Mononuclear cell (primary cell): ENCODE measurements at regions not wholly inside any gene's neighbourhood (a gene's known extent, or its start where the extent isn't known, plus 50 kb on each side); places are given as distances from the start of the nearest gene placed in this dataset.

Experiments used
- H3K27me3 ChIP-seq: 2 replicates; pipeline ENCODE4 v1.6.0; 2011; ENCODE audit warnings: low read length, control low read depth; ENCODE audit not compliant: insufficient read depth
- H3K4me1 ChIP-seq: 2 replicates; pipeline ENCODE4 v1.5.1; 2011; ENCODE audit warnings: mild to moderate bottlenecking, low read length, control low read depth; ENCODE audit not compliant: insufficient read depth
- H3K4me3 ChIP-seq: 2 replicates; pipeline ENCODE4 v1.5.1; 2011; ENCODE audit warnings: mild to moderate bottlenecking, low read length, moderate library complexity
- H3K9me3 ChIP-seq: 2 replicates; pipeline ENCODE4 v1.5.1; 2011; ENCODE audit warnings: low read depth, mild to moderate bottlenecking, control low read depth, low read length

DNA sequence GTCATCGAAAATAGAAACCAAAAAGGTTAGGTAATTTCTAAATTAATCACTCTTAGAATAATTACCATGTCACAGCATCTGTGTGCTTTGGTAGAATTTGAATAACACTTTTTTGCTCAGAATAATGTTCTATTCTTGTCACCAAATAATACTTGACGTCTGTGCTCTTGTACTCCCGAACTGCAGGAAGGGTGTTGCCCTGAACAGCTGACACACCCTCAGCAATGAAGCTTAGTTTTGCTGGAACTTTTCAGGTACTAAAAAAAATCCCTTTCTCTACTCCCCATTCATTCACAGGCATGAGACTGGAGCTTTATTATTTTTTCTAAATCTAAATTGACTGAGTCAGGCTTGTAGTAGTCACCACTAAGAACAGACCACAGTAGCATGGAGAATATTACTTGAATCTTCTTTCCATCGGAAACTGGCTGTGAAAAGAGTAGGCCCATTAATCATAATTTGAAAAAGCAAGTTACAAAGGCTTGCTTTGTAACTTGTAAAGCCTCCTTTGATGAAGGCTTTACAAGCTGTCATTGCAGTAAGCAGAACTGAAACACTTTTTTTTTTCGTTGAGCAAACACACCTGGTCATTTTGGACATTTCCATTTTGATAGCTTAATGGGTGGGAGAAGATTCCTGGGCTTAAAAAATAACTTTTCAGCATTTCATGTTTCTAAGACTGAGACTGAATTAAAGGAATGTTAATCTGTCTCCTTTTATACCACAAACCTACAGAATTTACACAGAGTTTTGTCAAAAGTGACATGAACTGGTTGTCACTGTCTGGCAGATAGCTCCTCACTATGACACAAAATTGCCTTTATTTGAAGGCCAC, 70.3 kb upstream of the PELI1 start:
- Histone ChIP-seq H3K4me1 (peaks cover 55% of the 10 kb centered on the region), H3K4me3 (no peak overlapping the region), H3K27me3 (no peaks in the 10 kb centered on the region), H3K9me3 (no peaks in the 10 kb centered on the region)

DNA sequence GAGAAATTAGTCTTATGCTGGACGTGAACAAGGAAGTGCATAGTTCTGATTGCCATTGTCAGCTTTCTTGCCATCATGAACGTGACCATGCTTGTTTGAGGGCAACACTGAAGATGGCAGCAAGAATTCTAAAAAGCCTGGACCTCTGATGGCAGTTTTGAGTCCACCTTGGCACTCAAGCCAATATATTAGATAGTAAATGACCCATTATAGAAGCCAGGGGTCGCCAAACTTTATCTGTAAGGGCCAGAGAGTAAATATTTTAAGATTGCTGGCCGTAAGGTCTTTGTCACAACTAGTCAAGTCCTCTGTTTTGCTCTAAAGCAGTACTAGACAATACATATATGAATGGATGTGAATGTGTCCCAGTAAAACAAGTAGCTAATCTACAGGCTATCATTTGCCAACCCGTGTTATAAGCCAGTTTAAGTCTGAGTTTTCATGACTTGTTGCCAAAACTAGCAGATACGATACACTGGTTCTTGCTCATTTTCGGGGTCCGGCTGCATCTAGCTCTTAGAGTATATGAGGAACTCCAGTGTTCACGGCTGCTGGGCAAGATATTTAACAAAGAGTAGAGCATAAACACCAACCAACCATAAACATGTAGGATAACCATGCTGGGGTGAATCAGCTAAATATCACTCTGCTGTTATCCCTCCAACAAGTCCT, 73.1 kb upstream of the PELI1 start:
- H3K9me3 ChIP-seq, result no peaks in the 10 kb centered on the region
- H3K4me1 ChIP-seq, result peaks cover 62% of the 10 kb centered on the region
- no peaks in the 10 kb centered on the region for H3K27me3 ChIP-seq
- H3K4me3 ChIP-seq, result no peak overlapping the region

DNA sequence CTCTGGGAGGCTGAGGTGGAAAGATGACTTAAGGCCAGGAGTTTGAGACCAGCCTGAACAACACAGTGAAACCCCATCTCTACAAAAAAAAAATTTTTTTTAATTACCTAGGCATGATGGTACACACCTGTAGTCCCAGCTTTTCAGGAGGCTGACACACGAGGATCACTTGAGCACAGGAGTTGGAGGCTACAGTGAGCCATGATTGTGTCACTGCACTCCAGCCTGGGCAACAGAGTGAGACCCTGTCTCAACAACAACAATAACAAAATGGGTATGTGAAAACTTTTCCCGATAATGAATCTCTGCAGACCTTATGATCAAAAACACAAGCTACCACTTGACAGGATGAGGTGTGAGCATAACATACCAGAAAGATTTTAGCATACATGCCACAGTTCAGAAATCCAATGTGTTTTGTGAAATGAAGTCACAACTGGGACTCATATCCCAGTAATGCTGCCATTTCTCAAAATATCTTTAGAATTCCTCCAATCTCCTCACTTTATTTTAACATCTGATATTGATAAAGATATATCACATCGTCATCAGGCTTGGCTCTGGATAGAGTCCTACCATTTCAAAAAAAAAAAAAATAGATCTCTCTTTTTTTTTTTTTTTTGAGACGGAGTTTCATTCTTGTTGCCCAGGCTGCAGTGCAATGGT, 74.0 kb upstream of the PELI1 start:
- peaks cover 62% of the 10 kb centered on the region for H3K4me1 ChIP-seq
- no peaks in the 10 kb centered on the region for H3K27me3 ChIP-seq
- no peak overlapping the region for H3K4me3 ChIP-seq
- H3K9me3 ChIP-seq, result no peaks in the 10 kb centered on the region

DNA sequence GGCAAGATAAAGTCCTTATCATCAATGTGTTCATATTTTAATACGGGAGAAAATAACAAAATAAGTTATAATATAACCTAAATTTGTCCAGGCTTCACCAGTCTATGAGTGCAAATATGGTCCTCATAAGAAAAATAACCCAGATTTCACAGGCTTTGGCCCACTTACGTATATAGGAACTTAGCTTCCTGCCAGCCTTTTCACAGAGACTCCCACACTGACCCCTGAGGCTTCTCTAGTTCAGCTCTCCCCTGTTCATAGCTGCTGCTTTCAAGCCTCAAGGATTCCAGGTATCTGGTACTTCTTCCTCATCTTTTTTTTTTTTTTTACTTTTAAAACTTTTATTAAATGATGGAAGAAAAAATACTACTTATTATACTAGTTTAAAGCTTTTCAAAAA, 74.9 kb upstream of the PELI1 start:
- peaks cover 64% of the 10 kb centered on the region for H3K4me1 ChIP-seq
- H3K9me3 ChIP-seq, result no peaks in the 10 kb centered on the region
- no peak overlapping the region for H3K4me3 ChIP-seq
- H3K27me3 ChIP-seq, result no peaks in the 10 kb centered on the region

DNA sequence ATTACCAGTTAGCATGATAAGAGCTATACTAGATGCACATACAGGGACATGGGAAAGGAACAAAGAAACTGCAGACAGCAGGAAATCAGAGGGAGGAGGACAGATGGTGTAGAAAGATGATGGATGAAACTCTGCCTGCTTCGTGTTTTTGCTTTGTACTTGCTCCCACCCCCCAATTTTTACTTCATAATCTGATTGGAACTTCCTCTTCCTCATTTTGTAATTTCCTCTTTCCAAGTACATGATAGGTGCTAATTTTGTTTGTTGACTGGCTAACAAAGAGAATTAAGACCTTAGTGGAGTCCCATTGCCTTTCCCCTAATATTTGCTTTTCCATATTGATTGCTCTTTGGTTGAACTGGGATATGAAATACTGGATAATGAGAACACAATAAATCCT, 76.0 kb upstream of the PELI1 start:
- H3K27me3 ChIP-seq, result no peaks in the 10 kb centered on the region
- no peak overlapping the region for H3K4me3 ChIP-seq
- H3K9me3 ChIP-seq, result no peaks in the 10 kb centered on the region
- peaks cover 58% of the 10 kb centered on the region for H3K4me1 ChIP-seq

DNA sequence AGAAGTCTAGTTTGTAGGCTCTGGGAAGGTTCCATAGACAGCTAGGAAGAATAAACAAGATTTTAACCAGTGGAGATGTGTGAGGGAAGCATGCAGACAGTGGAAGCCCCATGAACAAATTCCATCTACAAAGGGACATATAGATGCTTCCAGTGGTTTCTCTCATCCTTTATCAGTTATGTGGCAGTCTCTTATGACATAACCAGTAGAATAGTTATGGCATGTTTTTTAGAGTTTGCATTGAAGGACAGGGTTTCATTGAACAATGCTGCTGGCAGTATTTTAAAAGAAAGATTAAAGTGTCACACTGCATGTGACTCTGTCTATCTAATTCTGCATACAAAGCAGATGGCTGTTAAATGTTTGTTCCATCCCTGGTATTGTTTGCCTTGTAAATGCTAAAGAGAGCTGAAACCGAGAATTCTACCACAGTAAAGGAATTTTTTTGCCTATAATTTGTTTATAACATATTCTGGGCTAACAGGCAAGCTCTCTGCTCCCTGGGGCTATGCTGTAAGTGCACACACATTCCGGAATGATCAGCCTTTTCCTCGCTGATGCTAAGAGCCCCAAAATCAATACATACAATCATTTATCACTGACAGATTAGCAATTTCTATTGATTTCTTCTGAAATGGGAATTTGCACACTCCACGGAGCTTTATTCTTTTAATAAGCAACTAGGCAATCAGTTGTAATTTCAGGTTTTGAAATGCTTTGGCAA, 76.8 kb upstream of the PELI1 start:
- Histone ChIP-seq H3K4me3 (no peak overlapping the region), H3K4me1 (peaks cover 58% of the 10 kb centered on the region), H3K9me3 (no peaks in the 10 kb centered on the region), H3K27me3 (no peaks in the 10 kb centered on the region)

DNA sequence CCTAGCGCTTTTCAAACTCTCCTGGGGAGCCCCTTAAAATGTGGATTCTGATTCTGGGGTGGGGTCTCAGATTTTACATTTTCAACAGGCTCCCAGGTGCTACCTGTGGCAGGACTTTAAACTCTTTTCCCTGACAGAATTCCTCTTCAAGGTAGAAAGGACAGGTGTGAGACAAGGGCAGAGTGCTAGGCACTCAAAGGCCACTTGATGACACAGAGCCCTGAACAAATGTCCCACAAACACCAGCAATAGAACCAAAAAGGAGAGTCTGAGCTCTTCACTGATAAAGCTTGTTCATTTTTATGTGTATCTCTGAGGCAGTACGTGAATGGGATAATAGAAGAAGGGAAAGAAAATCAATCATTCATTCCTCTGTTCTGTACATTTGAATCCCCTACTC, 77.7 kb upstream of the PELI1 start:
- Histone ChIP-seq H3K27me3 (no peaks in the 10 kb centered on the region), H3K4me1 (peaks cover 58% of the 10 kb centered on the region), H3K4me3 (no peak overlapping the region), H3K9me3 (no peaks in the 10 kb centered on the region)

DNA sequence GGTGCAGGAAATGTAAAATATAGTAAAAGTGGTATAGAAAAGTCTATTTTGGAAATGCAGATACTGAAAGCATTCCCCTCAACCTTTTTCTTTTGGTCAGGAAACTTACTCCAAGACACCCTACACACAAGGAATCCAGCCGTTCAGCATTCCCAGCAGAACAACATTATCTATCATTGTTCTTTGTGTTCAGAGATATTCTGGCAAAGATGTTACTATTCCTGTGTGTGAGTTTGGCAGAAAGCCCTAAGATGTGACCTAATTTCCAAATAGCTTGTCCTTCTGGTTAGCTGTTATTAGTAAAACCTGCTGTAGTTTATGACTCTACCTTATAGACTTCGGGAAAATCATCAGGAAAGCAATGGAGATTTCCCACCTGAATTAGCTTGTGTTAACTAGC, 78.1 kb upstream of the PELI1 start:
- H3K27me3 ChIP-seq, result no peaks in the 10 kb centered on the region
- H3K4me1 ChIP-seq, result peaks cover 58% of the 10 kb centered on the region
- no peaks in the 10 kb centered on the region for H3K9me3 ChIP-seq
- H3K4me3 ChIP-seq, result no peak overlapping the region

DNA sequence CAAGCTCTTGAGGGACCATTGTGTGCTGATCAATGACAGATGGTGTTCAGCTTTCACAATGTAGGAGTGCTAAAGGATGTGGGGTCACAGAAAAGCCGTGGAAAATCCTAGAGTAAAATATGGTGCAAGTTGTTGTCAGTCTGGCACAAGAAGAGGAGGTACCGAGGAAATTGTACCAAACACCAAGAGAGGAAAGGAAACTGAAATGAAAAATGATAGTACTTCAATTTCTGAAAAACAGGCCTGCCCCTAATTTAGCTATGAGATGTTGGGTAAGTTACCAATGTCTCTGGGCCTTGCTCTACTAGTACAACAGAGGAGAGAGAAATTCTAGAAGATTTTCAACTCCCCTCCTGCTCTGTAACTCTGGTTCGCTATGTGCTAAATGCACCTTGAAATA, 78.8 kb upstream of the PELI1 start:
- no peak overlapping the region for H3K4me3 ChIP-seq
- no peaks in the 10 kb centered on the region for H3K9me3 ChIP-seq
- H3K4me1 ChIP-seq, result peaks cover 61% of the 10 kb centered on the region
- H3K27me3 ChIP-seq, result no peaks in the 10 kb centered on the region

DNA sequence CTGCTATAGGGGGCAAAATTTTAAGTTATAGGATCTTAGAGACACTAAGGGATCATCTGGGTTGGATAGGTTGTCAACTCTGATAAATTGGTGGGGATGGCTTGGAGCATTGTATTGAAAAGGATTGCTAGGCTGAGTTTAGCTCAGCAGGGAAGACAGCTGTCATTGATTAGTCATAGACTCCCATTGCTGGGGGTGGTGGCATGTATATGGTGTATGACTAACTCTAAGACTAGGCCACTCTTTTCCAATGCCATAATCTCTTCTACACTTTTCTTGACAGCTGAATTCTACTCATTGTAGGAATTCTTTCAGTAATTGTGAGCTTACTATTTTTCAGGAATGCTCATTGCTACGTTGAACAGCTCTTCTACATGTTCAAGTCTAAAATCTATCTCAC, 81.3 kb upstream of the PELI1 start:
- H3K4me3 ChIP-seq, result no peak overlapping the region
- H3K27me3 ChIP-seq, result no peaks in the 10 kb centered on the region
- H3K9me3 ChIP-seq, result no peaks in the 10 kb centered on the region
- H3K4me1 ChIP-seq, result peaks cover 52% of the 10 kb centered on the region

DNA sequence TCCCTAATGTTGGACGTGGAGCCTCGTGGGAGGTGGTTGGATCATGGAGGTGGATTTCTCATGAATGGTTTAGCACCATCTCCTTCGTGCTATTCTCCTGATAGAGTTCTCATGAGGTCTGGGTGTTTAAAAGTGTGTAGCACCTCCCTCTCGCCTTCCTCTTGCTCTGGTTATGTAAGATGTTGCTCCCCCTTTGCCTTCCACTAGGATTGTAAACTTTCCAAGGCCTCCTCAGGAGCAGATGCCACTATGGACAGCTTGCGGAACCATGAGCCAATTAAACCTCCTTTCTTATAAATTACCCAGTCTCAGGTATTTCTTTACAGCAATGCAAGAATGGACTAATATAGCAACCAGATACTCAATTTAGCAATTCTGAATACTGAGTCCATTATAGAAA, 82.4 kb upstream of the PELI1 start:
- H3K4me3 ChIP-seq, result no peak overlapping the region
- H3K9me3 ChIP-seq, result no peaks in the 10 kb centered on the region
- peaks cover 41% of the 10 kb centered on the region for H3K4me1 ChIP-seq
- H3K27me3 ChIP-seq, result no peaks in the 10 kb centered on the region

DNA sequence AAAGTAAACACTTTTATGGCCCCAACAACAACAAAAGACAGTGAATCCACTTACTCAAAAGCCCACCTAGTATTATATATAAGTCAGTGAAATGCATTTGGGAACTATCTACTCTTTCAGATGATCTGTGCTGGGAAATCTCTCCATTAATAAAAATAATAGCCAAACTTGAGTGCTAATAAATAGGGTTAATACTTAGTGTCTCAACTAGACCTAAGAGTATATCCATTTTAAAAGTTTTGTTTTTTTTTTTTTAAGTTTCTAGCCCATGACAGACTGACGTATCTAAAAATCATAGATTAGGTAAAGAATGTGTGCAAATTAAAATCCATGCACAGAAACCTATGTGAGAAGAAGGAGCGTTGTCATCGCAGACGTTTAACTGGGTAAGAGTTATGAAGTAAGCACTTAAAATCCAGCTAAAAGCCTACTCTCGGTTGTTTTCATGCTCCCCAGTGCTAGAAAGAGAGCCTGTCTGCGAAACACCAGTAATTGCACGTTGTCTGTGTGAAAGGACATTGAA, 83.4 kb upstream of the PELI1 start:
- Histone ChIP-seq H3K27me3 (no peaks in the 10 kb centered on the region), H3K9me3 (no peaks in the 10 kb centered on the region), H3K4me3 (peak overlapping the region; percentile 41), H3K4me1 (peaks cover 31% of the 10 kb centered on the region)

DNA sequence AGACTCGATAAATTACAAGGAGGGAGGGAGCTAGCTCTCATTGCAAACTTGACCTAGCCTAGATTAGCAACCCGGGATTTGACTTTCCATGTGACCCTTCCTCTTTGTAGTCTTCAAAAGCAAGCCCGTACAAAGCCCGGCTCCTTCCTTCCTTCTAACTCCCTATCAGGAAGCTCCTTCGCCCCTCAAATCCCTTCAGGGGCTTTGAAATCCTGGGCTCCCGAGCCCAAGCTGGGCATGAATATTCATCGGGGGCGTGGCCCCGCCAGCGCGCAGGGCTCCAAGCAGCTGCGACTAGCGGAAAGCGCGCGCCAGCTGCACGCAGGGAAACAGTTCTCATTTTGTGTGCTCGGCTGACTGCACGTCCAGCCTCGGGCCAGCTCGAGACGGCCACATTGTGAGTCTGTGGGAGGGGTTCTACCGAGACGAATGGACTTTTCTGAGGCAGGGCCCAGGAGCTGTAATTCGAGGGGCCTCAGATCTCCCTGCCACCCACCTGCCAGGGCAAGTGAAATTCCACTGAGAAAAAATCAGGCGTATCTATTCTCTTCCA, 84.0 kb upstream of the PELI1 start:
- Histone ChIP-seq H3K4me1 (peaks cover 26% of the 10 kb centered on the region), H3K9me3 (no peaks in the 10 kb centered on the region), H3K27me3 (no peaks in the 10 kb centered on the region), H3K4me3 (peak overlapping the region; percentile 41)

DNA sequence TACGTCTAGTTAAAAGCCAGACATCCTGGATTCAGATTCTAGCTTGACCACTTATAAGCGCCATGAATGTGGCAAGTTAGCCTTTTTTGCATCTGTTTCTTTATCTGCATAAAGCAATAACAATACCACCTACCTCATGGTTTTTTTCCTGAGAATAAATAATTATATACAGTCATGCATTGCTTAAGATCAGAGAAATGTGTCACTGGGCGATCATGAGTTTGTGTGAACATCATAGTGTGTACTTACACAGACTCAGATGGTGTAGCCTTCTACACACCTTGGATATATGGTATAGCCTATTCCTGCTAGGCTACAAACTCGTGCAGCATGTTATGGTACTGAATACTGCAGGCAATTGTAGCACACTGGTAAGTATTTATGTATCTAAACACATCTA, 84.7 kb upstream of the PELI1 start:
- Histone ChIP-seq H3K27me3 (no peaks in the 10 kb centered on the region), H3K4me3 (peak overlapping the region; percentile 41)

More for the DNA sequence above, 84.7 kb upstream of the PELI1 start:
- Histone ChIP-seq H3K9me3 (no peaks in the 10 kb centered on the region), H3K4me1 (peaks cover 18% of the 10 kb centered on the region)
